ENCODE measurements at regions not wholly inside any gene's neighbourhood (a gene's known extent, or its start where the extent isn't known, plus 50 kb on each side); places are given as distances from the start of the nearest gene placed in this dataset.

DNA sequence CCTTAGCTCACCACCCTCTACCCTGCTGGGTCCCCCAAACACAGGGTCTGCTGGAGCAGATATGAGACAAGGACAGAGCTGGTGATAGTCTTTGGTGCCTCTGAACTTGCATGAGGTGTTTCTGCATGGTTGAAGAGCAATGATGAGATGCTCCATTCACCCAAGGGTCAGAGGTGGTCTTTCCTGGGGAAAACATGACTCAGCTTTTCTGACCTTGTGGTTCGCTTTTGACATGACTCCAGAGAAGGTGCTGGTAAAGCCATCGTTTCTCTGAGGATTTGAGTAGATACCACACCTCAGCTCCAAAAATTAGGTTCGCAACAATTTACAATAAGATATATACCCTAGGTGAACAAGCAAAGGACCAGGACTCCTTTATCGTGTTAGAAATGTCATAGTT, 304.8 kb downstream of the DHX35 start:
- in situ Hi-C loops (cut with HindIII; ENCODE audit: low sequenced_read_pairs): no loop called here

DNA sequence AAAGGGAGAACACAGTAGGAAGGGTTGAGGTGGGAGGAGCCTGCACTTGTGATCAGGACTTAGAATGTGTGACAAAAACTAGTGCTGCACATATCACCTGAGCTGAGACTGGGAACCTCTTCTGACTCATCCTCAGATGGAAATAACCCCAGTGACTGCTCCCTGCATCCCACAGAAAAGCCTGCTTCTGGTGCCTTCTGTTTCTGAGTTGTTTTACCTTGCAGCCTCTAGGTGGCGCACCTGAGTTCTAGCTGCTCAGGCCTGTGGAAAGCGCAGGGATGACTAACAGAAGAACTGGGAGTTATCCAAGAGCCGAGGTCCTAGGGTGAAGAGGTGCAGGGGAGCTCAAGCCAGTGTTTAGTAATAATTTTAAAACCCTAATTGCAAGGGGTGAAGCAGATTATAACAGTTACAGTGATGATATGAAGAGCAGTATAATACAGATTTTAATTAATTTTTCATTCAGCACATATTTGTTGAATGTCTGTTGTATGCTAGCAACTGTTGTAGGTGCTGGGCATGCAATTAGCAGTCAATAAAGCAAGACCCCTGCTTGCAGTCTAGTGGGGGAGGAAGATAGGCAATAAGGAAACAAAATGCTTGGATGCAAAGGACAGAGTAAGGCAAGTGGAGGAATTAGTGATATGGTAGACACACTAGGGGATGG, 302.5 kb downstream of the DHX35 start:
- in situ Hi-C loops (cut with HindIII; ENCODE audit: low sequenced_read_pairs): no loop called here

DNA sequence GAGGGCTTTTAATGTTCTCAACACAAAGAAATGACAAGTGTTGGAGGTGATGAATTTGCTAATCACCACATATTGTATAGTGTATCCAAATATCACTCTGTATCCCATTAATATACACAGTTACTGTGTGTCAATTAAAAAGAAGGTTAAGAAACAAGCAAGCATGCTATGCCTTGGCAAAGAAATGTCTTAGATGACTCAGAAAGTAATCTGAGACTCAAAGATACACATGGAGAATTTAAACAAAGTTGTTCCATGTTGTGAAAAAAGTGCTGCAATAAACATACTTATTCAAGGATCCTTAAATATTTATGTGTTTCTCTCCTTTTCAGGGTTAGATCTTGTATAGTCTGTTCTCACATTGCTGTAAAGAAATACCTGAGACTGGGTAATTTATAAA, 300.9 kb downstream of the DHX35 start:
- in situ Hi-C loops (cut with HindIII; ENCODE audit: low sequenced_read_pairs): no loop called here

DNA sequence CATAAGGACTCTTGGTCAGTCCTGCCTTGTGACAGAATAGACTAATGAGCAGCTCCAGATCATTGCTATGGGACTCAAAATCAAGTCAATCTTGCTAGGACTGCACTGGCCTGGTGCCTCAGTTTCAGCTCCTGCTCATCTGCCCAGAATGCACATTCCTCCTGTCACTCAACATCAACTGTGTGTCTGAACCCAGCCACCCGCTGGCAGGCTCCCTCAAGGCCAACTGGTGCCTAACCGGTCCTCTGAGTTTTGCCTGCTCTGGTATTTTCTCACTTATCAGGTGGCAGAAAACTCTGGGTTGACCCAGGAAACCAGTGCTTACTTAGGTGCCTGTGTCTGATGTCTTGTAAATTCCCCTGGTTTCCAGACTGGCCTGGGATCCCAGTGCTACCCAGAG, 297.7 kb downstream of the DHX35 start:
- in situ Hi-C loops (cut with HindIII; ENCODE audit: low sequenced_read_pairs): no loop called here

DNA sequence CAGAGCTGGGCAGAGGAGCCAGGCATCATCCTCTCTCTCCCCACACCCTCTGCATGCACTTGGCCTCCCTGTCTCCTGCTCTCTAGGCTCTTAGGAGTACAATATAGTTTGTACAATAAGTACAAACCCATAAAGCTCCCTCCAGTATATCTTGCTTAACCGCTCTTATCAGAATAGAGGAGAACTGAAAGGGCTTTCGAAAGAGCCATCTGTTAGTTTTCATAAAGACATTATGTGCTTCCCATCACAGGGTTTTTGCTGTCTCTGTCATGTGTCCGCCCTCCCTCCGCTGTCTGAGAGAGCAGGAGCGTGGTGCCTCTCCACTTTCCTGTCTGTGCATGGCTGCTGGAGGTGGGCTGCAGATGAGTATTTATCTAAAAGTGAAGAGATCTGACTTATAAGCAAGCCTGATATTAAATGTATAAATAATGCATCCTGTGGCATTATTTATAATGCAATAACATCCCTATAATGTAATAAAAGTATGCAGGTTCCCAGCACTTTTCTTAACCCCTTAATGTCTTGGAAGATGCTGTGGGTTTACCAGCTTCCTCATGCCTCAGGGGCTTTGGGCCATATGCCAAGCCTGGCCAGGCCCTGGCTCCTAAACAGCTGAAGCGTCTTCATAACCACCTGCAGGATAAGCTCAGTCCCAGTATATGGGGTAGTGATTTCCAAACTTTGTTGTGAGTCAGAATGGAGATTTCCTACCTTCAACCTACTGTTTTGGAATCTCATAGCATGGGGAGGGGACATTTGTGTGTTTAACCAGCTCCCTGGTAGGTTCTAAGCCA, 297.1 kb downstream of the DHX35 start:
- in situ Hi-C loops (cut with HindIII; ENCODE audit: low sequenced_read_pairs): no loop called here

DNA sequence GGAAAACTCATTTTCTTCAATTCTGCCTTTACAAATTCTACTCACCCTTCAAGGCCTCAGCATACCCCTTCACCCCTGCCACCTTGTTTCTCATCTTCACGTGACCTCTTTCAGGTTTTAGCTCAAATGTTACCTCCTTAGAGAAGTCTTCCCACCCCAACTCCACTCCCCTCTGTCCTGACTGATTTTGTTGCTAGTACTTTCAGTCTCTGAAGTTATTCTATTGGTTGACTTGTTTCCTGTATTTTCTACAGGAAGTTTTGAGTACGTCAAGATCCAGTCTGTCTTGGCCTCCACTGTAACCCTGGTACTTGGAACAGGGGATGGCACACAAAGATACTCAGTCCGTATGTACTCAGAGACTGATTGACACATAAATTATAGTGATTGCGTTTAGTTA, 296.1 kb downstream of the DHX35 start:
- in situ Hi-C loops (cut with HindIII; ENCODE audit: low sequenced_read_pairs): no loop called here

DNA sequence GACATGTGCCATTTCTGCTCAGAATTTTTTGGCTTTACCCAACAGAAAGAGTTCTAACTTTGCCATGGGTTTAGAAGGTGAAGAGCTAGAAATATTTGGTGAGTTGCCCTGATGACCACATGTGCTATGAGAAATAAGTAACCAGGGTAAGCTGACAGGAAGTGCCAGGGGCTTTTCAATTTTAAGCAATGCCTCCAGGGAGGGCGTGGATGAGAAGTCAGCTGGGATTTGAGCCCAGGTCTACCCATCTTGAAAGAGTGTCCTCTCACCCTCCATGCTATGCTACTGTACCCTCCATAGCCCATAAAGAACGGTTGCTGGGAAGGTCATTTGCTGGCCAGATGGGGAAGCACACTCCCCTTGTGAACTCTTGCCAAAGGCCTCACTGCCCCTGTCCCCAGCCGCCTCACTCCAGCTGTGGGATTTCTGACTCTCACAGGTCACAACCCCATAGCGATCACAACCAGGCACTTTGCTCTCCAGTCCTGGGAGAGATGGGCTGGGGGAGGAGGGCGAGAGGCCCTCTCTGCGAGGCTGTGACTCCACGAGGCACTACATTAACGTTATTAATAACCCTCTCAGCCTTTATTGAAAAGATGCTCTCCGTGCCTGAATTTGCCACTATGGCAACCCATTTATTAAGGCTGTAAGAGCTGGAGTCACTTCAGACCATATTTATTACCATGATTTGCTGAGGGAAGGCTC, 291.1 kb downstream of the DHX35 start:
- in situ Hi-C loops (cut with HindIII; ENCODE audit: low sequenced_read_pairs): no loop called here

DNA sequence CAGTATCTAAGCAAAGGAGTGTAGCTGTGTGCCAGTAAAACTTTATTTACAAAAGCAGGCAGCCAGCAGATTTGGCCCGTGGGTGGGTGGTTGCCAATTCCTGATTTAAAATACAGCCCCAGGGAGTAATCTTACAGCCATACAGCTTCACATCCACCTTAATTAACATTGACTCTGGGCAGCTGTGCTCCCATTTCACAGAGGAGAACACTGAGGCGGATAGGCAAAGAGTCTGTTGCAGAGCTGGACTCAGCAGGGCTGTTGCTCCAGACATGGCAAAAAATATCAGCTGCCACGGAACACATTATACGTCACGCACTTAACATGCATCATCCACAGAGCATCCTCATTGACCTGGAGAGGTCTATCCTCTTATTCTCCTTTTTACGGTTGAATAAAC, 289.9 kb downstream of the DHX35 start:
- in situ Hi-C loops (cut with HindIII; ENCODE audit: low sequenced_read_pairs): no loop called here

DNA sequence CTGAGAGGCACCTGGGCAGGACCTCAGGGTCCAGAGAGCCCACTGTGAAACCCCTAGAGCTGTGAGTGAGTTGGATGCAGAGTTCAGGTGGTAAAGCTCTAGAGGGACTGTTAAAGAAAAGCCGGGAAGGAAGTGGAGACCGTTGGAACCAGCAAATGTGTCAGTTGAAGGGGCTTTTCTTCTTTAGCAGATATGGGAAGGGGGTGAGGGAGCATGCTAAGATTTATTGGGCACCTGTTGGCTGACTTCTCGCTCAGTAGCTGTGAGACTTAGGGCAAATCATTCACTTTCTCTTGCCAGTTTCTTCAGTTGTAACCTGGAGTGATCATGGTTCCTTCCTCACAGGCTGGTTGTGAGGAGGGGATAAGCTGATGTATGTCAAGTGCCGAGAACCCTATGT, 287.7 kb downstream of the DHX35 start:
- in situ Hi-C loops (cut with HindIII; ENCODE audit: low sequenced_read_pairs): no loop called here

DNA sequence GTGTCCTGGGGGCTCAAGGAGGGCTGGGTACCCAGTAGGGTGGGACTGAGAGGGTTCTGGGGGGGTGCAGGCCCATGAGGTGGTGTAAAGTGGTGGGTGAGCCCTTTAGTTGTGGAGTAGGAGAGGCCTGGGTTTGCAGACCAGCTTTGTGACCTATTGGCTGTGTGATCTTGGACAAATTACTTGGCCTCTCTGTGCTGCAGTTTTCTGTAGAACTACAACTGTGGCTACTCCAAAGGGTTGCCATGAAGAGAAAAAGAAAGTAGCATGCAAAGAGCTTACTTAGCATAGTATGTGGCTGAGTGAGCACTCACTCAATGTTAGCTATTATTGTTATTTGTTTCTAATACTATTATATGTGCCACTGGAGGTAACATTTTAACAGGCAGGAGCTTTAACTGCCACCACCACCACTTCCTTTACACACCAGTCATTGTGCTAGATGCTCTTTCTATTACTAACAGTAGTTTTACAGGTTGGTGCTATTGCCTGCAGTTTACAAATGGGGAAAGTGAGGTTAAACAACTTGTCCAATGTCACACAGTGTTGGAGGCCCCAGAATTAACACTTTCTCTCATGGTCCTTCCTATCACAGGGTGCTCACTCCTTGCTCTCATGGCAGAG, 286.8 kb downstream of the DHX35 start:
- in situ Hi-C loops (cut with HindIII; ENCODE audit: low sequenced_read_pairs): no loop called here

DNA sequence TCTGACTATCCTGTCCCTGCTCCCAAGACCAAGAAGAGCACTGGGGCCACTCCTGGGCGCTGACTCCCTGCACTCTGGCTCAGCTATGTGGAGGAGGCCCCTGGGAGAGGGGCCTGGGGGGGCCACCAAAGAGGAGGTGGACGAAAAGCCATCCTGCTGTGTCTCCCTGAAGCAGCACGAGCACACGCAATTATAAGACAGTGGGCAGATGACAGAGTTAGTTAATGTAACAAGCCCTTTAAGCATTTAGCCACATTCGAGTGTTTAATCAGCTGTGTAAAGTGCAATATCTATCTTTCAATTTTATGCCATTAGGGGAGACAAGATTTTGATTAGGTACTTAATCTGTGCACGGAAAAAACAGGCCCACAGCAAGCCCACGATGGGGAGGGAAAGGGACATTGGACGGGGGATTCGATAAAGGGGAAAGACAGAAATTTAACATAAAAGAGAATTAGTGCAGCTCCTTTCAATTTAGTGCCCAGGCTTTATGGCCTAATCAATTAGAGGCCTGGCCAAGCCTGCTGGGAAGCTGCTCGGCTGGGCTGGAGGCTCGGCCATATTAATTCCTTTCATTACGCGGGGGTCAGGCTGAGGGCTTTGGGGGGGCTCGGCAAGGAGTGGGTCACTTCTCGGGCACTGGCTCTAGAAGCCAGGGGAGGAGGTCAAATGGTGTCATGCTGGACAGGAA, 286.2 kb downstream of the DHX35 start:
- in situ Hi-C loops (cut with HindIII; ENCODE audit: low sequenced_read_pairs): no loop called here

DNA sequence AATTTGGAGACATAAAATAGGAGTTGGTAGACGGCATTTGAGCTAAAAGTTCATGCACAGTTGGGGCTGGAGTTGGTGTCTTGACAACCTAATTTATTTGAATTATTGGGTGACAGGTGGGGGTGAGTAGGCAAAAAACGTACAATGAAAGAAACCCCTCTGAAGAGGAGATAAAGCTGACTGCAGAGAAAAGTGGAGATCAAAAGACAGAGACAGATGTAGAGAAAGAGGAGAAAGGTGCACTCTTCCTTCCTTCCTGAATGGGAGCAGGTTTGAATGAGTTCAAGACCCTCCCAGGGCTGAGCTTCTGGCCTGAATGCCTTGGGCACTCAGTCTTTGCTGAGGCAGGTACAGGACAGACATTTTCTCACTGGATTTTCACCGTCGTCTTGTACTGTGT, 284.3 kb downstream of the DHX35 start:
- in situ Hi-C loops (cut with HindIII; ENCODE audit: low sequenced_read_pairs): no loop called here

DNA sequence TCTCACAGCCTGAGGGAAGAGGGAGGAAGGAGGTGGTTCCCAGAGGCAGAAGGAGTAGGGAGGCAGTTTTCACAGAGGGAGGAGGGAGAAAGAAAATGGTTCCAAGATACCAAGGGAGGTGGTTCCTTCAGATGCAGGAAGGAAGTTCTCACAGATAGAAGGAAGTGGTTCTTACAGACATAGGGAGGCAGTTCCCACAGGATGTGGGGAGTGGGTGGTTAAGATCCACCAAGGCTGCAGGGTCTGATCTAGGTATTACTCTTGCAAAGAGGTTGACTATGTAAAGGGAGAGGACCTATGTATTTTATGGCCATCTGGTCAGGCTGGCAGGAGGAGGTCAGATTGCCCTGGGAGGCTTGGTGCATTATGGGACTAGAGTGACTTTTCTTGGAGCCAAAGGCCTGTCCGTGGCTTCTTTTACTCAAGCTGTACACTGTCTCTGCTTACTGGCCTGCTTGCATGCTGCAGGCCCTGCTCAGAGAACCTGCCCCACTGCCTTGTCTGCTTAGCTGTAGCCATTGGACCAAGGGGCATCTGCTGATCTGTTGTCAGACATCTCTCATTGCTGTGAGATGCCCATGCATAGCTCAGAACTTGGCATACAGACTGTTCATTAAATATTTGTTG, 283.7 kb downstream of the DHX35 start:
- in situ Hi-C loops (cut with HindIII; ENCODE audit: low sequenced_read_pairs): no loop called here

DNA sequence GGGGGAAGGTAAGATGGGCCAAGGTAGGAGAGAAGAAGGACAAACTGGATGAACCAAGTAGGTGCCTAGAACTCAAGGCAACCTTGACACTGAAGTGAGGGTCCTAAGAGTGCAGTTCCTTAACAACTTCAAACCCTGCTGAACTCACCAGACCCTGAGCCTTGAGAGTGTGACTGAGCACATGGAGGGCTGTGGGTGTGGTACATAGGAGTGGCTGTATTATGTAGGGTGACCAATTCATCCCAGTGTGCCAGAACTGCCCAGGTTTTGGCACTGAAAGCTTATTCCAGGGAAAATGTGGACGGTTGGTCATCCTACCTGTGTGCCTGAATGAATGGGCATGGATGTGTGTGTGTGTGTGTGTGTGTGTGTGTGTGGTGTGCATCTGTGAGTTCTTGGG, 281.8 kb downstream of the DHX35 start:
- in situ Hi-C loops (cut with HindIII; ENCODE audit: low sequenced_read_pairs): no loop called here

DNA sequence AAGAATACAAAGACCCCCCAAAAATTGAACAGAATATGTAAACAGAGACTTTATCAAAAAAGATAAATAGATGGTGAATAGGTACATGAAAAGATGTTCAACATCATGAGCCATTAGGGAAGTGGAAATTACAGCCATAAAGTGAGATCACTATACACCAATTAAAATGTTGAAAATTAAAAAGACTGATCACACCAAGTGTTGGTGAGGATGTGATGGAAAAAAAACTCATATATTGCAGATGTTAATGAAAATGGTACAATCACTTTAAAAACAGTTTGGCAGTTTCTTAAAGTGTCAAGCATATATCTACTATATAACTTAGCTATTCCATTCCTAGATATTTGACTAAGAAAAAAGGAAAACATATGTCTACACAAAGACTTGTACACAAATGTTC, 280.5 kb downstream of the DHX35 start:
- in situ Hi-C loops (cut with HindIII; ENCODE audit: low sequenced_read_pairs): no loop called here

DNA sequence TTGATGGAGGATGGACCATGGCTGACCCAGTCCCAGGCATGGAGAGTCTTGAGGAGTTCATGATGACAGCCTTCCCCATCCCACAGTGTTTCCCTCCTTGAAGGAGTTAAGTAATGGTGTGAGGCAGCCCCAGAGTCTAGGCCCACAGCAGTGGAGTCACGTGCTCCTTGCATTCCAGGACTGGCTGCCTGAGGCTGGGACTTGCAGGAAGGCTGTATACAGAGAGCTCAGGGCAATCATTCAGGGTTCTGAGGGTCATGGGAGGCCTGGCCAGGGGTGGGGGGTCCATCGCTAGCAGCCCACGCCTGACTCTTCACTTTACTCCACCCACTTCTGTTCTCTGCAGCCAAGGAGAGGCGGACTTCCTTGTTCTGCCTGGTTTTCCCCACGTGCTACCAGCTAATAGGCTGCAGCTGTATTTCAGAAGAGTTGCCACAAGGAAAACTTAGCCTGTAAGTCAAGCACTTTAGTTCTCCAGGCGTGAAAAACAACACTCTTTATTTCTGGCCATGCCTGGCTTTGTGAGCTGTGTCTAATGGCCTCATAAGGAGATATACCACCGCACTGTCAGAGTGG, 272.5 kb downstream of the DHX35 start:
- in situ Hi-C loops (cut with HindIII; ENCODE audit: low sequenced_read_pairs): loop anchor here (5.0 kb wide), 1 partner anchor 32 kb away; no protein-coding TSS in a partner anchor

DNA sequence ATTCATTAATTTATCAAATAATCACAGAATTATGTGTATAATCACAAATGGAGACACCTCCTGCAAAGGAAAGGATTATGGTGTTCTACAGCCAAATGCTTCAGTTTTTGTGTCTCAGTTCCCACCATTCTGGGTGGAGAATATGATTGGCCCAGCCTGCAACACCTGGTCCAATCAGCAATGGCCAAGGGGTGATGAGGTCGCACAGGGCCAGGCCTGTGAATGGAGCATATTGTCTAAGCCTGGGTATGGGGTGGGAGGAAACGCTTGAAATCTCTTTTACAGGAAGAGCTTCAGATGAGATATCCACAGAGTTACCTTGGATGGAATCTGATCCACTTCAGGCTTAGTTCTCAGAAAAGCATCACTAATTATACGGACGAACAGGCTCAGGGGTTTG, 271.6 kb downstream of the DHX35 start:
- in situ Hi-C loops (cut with HindIII; ENCODE audit: low sequenced_read_pairs): no loop called here

DNA sequence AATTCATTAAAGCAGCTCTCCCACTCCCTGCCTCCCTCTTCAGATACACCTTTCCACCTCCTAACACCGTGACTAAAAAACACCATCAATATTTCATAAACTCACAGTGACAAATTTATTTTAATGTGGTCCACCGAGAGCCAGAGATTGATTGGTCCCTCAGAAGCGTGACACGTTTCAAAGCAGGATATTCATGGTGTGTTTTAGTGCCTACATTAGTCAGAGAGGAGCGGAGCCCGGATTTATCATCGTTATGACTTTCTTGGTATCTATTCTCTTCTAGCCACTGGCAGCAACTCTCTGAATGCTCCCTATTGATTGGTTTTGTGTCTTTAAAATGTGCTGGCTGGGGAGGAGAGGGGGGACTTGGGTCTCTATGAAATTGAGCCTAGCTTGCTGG, 265.3 kb downstream of the DHX35 start:
- in situ Hi-C loops (cut with HindIII; ENCODE audit: low sequenced_read_pairs): no loop called here

DNA sequence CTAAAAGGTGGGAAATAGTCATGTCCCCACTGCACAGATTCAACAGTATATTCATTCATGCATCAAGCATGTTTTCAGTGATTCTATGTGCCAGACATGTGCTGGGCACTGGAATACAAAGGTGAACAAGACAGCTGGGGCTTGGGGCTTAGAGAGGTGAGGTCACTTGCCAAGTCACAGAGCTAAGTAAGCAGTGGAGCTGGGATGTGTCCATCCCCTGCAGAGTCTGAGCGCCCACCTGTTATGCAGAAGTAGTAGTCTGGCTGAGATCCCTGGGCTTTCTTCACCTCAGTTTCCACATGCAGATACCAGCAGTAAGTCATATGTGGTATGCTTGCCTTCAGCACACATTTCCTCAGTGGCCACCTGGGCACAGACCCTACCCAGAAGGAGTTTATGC, 263.8 kb downstream of the DHX35 start:
- in situ Hi-C loops (cut with HindIII; ENCODE audit: low sequenced_read_pairs): no loop called here

DNA sequence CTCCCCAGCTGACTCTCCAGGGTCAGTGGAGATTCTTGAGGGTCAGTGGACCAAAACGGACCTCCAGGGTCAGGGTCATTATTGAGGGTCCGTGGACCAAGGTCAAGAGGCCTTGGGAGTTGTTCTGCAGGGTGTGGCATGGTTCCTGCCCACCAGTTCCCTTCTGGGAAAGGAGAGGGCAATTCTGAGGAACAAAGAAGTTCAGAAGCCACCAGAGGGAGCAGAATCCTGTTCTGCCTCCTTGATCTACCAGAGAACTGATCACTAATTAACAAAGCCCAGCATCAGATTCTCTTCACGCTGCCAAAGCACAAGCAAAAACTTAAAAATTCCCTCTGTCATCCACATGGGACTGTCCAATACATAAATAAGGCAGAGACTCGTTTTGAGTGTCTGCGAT, 263.4 kb downstream of the DHX35 start:
- in situ Hi-C loops (cut with HindIII; ENCODE audit: low sequenced_read_pairs): no loop called here

Data from DLD1 (cell line).